ENCODE measurements at regions not wholly inside any gene's neighbourhood (a gene's known extent, or its start where the extent isn't known, plus 50 kb on each side); places are given as distances from the start of the nearest gene placed in this dataset.
"Not testable (repeated sequence)": the region's sequence is repeated elsewhere in the genome, so short reads cannot be mapped to it uniquely, and the experiment has no call there.

DNA sequence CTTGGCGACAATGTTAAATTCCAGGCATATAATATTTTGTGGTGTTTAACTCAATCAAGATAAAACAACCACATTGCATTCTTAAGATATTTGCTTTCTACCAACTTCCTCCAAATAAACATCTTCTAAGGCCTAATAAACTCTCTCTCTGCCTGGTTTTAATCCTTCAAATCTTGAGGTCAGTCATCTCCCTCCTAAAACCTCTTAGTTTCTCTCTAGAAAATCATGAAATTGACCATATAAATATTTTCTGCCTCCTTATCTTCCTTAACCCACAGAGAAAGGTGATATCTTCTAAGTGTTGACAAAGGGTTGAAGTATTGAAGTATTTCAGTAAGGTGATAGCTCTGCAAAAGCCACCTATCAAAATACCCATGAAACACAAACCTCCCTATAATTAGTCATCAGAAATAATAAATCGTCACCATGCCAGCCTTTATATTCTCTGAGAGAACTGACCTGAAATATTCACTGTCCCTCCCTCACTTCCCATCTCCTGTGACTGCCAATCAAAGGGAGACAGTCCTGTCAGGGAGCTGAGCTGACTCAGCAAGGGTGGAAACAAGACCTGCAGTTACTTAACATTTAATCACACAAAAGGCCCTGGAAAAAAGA lies 1261.1 kb downstream of the ROBO1 start:
- Histone ChIP-seq H3K9me3 (no peaks in the 10 kb centered on the region), H3K4me3 (no peak overlapping the region), H3K36me3 (no peaks in the 10 kb centered on the region), H3K27ac (no peak overlapping the region), H3K4me1 (ENCODE audit: insufficient read depth) (no peaks in the 10 kb centered on the region), H3K27me3 (no peaks in the 10 kb centered on the region)
- TF ChIP-seq CTCF (IDR thresholded peaks at IDR 0.05), result no peak
- TF ChIP-seq POLR2A (IDR thresholded peaks at IDR 0.05), result no peak
- TF ChIP-seq EP300 (IDR thresholded peaks at IDR 0.05), result no peak
- intact Hi-C loops (cut with DNase I), result no loop called here
- WGBS, 3 donors, result 59 to 64% (median 61%) methylated on average over 2 of the region's 2 CpGs
- DNase-seq, result no peak

DNA sequence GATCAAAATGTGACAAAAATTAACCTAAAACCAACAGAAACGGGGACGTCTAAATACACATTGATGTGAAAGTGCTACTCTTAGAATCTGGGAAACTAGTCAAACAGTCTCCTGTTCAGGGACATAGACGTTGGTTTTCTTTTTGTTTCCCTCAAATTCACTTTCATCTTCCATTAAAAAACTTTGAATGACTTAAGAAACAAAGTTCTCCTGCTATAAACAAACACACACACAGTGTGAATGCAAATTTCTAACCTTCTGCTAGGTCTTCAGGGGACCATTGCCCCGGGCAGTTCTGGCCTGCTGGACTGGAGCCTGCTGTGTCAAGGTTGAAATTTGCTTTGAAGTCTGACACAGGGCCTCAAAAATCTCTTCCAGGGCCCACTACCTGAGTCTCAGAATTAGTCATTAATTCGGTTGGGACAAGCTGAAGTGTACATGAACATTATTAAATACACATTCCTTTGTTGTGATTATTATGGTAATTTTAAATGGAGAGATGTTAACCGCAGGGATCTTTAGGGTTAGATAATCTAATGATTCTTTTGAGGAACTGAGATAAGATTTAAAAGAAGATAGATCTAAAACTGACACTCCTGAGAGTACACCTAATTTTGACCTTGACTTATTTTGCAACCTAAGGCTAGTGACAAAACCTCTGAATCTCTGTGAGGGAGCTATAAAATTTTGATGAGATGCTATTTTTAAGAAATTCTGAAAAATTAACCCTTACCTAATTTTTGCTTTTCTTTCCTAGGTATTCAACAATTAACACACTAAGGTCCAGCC lies 1260.4 kb downstream of the ROBO1 start:
- TF ChIP-seq CTCF (IDR thresholded peaks at IDR 0.05), result no peak
- no peak for TF ChIP-seq EP300 (IDR thresholded peaks at IDR 0.05)
- no peak for TF ChIP-seq POLR2A (IDR thresholded peaks at IDR 0.05)
- Histone ChIP-seq H3K27ac (no peak overlapping the region), H3K36me3 (no peaks in the 10 kb centered on the region), H3K4me1 (ENCODE audit: insufficient read depth) (no peaks in the 10 kb centered on the region), H3K9me3 (no peaks in the 10 kb centered on the region), H3K4me3 (no peak overlapping the region), H3K27me3 (no peaks in the 10 kb centered on the region)
- WGBS, 3 donors, result 35 to 54% (median 37%) methylated on average over 6 of the region's 6 CpGs
- DNase-seq, result no peak
- intact Hi-C loops (cut with DNase I), result no loop called here

DNA sequence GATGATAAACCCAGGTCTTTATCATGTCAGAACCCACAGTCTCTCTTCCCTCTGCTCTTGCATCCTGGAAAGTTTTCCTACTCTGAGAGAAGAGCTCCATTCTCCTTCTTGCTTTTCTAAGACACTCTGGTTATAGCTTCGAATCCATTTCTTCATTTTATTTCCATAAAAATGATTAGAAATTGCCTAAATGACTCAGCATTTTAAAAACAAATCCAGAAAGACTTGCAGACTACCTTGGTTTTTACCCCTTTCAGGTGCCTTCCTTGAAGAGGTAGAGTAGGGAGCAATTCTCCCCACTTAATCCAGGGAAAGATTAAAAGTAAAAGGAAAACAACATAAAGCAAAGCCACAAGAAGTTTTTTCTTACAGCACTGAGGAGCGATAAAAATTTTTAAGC lies 1256.0 kb downstream of the ROBO1 start:
- H3K4me3 ChIP-seq, result no peak overlapping the region
- intact Hi-C loops (cut with DNase I), result no loop called here
- H3K9me3 ChIP-seq, result no peaks in the 10 kb centered on the region

DNA sequence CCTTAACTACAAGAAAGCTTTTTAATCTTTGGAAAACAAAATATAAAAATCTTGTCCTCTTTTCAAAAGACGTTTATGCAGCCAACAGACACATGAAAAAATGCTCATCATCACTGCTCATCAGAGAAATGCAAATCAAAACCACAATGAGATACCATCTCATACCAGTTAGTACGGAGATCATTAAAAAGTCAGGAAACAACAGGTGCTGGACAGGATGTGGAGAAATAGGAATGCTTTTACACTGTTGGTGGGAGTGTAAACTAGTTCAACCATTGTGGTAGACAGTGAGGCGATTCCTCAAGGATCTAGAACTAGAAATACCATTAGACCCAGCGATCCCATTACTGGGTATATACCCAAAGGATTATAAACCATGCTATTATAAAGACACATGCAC lies 1255.0 kb downstream of the ROBO1 start:
- H3K36me3 ChIP-seq; H3K4me1 ChIP-seq (ENCODE audit: insufficient read depth); DNase-seq; intact Hi-C loops (cut with DNase I); H3K9me3 ChIP-seq; H3K4me3 ChIP-seq; H3K27ac ChIP-seq; H3K27me3 ChIP-seq: not testable (repeated sequence)
- 72 to 78% (median 74%) methylated on average over 4 of the region's 4 CpGs for WGBS, 3 donors

More for the DNA sequence above, 1256.0 kb downstream of the ROBO1 start:
- Histone ChIP-seq H3K4me1 (ENCODE audit: insufficient read depth) (no peaks in the 10 kb centered on the region), H3K27ac (no peak overlapping the region), H3K36me3 (no peaks in the 10 kb centered on the region), H3K27me3 (no peaks in the 10 kb centered on the region)
- no peak for DNase-seq
- WGBS, 3 donors, result 49 to 67% (median 50%) methylated on average over 2 of the region's 2 CpGs
- no peak for TF ChIP-seq CTCF (IDR thresholded peaks at IDR 0.05)
- TF ChIP-seq POLR2A (IDR thresholded peaks at IDR 0.05), result no peak
- no peak for TF ChIP-seq EP300 (IDR thresholded peaks at IDR 0.05)

- H3K4me1 ChIP-seq (ENCODE audit: insufficient read depth), result no peaks in the 10 kb centered on the region
- TF ChIP-seq CTCF (IDR thresholded peaks at IDR 0.05) (no peak), POLR2A (IDR thresholded peaks at IDR 0.05) (no peak), EP300 (IDR thresholded peaks at IDR 0.05) (no peak)
- intact Hi-C loops (cut with DNase I), result no loop called here
- no peaks in the 10 kb centered on the region for H3K27me3 ChIP-seq
- H3K9me3 ChIP-seq, result no peaks in the 10 kb centered on the region
- 80 to 88% (median 80%) methylated on average over 3 of the region's 3 CpGs for WGBS, 3 donors
- no peak overlapping the region for H3K4me3 ChIP-seq
- H3K27ac ChIP-seq, result no peak overlapping the region
- DNase-seq, result no peak
- no peaks in the 10 kb centered on the region for H3K36me3 ChIP-seq
Measured at GRCh38 chr3:78516437-78516836, 1251.4 kb downstream of the ROBO1 start.
